NCI-H510A (cell line): ENCODE measurements at regions not wholly inside any gene's neighbourhood (a gene's known extent, or its start where the extent isn't known, plus 50 kb on each side); places are given as distances from the start of the nearest gene placed in this dataset.

Experiments used
- DNase-seq: peaks from one replicate; lab custom pipeline; 2025; lab: John Stamatoyannopoulos, UW

DNA sequence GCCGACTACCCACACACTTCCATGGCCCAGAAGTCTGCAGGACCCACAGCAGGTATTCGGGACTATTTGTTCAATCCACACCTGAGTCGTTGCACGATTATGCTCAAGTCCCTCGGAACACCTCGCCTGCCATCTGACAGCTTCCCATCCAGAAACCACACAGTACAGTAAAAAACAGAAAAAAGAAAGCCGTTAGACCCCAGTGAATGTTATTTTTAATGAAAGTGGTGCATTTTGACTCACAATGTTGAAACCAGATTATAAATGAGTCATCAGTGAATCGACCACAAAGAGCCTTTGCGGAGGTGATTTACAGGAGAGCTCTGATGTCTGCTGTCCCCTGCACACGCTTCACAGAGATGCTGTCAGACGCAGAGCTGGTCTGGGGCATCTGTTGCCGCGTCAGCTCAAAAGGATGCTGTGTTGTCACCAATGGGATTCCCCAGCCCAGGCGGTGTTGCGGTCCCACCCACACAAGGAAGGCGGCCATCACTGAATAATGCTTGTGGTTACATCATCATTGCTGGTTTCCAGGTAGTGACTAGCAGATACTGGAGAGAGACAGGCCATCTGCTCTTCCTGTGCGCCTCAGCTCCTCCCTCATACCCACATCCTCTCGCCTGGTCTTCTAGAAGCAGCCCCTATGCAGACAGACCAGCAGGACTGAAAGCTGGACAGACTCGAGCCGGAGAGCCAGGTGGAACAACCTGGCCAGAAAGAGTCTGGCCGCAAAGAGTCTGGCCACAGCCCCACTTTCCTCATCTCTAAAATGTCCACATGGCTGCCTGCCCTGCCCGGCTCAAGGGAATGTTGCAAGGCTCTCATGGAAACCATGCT lies 116.8 kb downstream of the TOMM20 start:
- no peak for DNase-seq

DNA sequence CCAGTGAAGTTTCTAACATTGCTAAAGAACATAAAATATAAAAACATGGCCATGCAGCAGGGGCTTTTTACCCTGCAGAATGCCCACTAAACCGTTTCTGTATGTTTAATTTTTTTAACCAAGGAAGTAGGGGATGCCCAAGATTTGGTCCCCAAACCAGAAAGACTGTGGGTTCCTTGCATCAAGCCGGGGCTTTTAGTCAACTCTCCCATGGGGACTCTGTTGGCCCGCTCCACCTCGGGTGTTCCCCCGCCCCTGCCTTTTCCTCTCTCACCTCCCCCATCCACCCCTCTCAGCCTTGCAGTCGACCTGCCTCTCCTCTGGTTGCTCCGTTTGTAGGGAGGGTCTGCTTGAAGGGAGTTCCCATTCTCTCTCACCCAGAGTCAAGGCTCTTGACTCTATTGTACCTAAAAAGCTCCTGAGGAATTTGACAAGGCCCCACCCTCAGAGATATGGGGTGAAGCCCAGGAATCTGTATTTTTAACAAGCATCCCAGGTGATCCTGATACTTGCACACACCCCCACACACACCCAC lies 117.5 kb downstream of the TOMM20 start:
- DNase-seq: no peak

DNA sequence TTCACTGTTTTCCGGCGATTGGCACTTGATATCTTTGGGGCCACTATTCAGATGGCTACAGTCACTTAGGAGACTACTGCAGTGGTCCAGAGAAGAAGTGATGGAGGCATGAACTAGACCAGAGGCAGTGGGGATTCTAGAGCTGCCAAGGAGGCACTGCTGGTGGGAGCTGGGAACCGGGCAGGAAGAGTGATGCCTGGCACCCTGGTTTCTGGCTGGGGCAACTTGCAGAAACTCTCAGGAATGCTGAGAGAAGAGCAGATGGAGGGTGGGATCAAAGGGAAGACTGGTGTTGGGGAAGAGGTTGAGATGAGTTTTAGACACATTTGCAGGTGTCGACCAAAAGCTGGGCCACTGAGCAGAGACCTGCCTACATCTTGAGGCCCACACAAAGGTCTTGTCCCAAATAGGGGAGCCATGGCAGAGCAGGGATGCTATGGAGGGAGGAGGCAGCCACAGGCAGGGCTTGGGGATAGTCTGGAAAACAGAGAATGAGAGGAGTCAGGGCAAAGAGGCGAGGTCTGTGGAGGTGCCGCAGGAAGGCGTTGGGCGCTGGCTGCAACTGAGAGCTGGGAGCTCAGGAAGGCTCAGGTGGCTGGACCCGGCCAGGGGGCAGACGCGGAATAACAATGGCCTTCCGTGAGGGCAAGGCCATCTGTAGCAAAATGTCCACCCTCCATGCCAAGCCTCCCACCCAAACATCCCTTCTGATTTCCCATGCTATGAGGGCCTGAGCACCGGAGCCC lies 118.9 kb downstream of the TOMM20 start:
- DNase-seq: no peak

DNA sequence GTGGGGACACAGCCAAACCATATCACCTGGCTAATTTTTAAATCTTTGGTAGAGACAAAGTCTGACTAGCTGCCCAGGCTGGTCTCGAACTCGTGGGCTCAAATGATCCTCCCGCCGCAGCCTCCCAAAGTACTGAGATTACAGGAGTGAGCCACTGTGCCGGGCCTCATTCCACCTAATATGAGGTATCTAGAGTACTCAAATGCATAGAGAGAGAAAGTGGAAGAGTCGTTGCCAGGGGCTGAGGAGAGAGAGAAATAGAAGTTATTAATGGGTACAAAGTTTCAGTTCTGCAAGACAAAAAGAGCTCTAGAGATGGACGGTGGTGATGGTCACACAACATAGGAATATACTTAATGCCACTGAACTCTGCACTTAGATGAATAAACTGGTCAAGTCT lies 119.6 kb downstream of the TOMM20 start:
- no peak for DNase-seq

DNA sequence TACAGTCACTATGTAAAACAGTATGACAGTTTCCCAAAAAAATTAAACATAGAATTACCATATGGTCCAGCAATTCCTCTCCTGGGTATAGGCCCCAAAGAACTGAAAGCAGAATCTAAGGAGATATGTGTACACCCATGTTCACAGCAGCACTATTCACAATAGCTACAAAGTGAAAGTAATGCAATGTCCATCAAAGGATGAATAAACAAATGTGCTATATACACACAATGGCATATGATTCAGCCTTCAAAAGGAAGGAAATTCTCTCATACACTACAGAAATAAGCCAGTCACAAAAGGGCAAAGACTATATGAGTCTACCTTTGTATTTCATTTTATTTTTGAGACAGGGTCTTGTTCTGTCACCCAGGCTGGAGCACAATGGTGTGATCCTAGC lies 120.4 kb downstream of the TOMM20 start:
- DNase-seq: no peak

DNA sequence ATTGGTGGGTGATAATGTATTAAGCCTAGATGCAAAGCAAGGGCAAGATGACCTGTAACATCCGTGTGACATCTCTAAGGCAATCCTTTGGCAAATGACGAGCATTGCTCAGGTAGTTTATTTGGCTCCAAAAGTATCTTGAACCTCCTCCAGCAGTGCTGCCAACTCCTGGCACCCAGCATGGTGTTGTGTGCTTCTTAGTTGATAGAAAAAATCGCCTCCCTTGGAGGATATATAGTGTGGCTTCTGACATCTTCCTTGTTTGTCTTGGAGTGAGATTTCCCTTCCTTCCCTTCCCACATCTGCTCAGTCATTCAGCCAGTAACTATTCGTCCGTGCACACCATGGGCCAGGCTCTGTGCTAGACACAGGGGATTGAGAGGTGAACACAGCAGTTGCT lies 121.8 kb downstream of the TOMM20 start:
- no peak for DNase-seq

DNA sequence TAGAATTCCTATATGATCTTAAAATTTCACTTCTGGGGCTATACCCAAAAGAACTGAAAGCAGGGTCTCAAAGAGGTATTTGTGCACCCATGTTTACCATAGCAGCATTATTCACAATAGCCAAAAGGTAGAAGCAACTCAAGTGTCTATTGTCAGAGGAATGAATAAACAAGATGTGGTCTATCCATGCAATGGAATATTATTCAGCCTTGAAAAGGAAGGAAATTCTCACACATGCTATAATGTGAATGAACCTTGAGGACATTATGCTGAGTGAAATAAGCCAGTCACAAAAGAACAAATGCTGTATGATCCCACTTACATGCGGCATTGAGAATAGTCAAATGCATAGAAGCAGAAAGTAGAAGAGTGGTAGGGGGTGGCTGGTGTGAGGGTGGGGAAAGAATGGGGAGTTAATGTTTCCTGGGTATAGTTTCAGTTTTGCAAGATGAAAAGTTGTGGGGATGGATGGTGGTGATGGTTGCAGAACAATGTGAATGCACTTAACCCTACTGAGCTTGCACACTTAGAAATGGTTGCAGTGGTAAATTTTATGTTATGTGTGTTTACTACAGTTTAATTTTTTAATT lies 122.4 kb downstream of the TOMM20 start:
- DNase-seq: no peak

DNA sequence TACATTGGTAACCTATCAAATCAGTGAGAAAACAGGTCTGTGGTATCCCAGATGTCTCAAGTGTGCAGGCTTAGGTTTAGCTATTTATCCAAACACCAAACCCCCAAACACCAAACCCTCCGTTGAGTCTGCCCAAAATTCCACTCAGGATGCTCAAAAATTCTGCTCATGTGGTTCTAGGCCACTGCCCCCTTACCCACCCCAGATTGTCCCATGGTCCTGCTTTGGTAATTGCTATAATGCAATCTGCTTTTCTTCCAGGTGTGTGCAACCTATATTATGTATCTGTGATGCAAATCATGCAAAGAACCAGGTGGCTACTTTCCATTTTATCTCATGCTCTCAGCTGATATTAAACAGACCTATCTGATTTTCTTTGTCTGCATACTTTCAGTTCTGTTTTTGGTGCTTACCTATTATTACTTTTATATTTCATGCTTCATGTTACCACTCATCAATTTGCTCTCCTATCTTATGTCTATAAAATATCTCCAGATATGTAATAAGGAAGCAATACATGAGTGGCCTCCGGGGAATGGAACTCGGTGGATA lies 123.7 kb downstream of the TOMM20 start:
- DNase-seq: no peak

DNA sequence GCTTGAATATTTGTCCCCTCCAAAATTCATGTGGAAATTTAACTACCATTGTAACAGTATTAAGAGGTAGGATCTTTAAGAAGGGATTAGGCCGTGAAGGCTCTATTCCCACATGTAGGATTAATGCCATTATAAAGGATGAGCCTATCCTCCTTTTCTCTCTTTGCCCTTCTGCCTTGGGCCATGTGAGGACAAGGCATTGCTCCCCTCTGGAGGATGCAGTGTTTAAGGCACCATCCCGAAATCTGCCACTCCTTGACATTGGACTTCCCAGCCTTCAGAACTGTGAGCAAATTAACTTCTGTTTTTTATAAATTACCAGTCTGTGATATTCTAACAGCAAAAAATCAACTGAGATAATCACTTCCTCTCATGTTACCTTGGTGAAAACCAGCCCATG lies 124.4 kb downstream of the TOMM20 start:
- no peak for DNase-seq

DNA sequence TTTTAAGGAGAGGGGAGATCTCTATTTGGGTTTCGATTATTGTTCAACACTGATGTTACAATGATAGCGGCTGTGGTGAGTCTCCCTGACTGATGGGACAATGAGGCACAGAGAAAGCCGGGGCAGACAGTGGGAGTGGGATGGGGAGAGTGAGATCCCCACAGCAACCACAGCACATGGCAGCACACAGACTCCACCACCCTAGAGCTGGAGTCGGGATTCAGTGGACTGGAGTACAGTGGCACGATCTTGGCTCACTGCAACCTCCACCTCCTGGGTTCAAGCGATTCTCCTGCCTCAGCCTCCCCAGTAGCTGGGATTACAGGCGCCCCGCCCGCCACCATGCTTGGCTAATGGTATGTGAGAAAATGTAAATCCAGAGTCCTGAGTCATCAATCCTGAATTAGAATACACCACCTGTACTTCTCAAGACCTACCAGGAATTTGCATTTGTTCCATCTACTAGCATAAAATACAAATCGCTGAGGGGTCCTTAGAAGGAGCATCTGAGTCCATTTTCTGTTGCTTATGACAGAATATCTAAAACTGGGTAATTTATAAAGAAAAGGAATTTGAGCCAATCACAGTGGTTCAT lies 125.8 kb downstream of the TOMM20 start:
- DNase-seq: no peak

DNA sequence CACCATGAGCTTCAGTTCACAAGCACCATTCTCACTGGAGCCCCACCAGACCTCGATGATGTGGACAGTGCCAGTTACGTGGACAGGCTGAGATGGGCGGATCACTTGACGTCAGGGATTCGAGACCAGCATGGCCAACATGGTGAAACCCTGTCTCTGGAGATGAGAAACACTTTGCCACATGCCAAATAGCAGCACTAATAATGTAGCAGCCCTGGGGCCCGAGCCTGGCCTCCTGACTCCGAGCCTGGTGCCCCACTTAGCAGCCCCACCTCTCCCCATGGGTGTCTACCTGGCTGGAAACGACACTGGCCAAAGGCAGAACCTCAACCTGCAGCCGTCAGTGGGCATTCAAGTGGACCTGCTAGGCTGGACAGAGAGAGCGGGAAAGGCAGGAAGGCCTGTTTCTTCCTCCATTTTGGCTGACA lies 129.1 kb downstream of the TOMM20 start:
- no peak for DNase-seq

DNA sequence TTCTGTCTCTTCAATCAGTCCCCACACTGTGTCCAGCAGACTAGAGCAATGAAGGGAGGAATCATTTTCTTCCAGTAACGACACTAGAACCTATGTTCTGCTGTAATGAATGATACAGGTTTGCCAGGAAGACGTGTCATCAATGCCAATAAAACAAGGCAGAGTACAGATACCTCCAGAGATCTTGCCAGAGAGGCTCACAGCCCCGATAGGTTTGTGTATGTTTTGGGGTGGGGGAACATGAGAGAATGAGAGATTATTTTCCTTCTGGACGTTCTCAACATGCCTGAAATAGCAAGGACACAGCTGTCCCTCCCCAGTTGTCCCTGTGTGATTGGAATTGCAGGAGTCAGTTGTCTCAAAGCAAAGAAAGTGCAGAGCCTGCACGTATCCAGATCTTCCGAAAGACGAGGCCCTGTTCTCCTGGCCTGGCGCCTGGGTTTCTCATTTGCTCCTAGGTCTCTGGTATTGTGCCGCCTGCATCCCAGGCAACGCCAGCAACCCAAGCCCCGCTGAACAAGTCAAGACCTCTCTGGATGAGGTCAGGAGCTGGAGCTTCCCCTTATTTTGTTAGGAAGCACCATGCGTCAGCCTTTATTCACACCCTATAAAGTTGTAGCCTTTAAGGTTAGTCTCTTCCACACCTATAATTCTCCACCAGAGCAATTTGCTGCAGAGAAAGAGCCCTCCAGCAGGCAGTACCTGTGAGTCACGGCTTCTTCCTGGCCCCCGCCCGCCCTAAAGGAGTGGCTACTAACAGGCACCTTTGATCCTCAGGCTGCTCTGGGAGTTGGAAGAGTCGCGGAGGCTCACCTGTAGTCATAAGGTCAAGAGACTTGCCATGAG lies 130.5 kb downstream of the TOMM20 start:
- no peak for DNase-seq

DNA sequence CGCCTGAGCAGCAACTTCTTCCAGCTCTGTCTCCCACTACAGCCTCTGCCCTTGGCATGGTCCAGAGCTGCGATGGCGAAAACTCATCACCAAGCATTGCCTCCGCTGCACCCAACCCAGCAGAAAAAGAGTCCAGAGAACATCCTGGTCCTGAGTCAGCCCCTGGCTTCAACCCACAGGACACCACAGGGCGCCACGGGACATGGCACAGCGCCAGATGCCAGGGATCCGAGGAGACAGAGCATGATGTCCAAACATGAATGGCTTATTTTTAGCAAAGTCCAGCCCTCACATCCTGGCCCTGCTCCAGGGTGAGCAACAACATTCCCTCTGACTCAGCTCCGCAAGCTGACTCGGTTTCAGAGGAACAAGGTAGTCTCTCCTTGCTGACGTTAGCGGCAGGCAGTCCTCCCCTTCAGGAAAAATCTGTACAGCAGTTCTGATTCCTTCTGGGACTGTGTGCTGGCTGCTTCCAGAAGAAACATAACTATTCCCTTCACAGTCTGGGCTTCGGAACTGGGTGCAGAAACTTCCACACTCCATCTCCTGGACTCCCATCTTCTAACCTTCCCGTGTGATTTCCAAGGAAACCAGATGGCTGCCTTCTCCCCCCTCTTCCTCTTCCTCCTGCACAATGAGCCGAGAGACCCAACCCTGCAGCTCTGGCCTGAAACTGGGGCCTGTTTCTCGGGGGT lies 131.3 kb downstream of the TOMM20 start:
- DNase-seq: peak; percentile 48

DNA sequence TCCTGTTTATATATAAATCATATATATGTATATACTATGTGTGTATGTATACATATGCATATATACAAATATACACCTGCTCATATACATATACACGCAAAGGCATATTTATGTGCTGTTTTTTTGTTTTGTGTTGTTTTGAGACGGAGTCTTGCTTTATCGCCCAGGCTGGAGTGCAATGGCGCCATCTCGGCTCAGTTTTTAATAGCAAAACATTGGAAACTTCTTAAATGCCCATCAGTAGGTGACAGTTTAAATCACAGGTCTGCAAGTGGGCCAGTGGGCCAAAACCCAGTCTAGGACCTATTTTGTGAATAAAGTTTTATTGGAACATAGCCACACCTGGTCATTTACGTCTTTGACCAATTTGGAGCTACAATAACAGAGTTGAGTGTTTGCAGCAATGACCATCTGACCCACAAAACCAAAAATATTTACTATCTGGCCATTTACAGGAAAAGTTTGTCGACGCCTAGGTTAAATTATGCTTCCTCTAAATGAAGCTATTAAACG lies 132.3 kb downstream of the TOMM20 start:
- DNase-seq: no peak

DNA sequence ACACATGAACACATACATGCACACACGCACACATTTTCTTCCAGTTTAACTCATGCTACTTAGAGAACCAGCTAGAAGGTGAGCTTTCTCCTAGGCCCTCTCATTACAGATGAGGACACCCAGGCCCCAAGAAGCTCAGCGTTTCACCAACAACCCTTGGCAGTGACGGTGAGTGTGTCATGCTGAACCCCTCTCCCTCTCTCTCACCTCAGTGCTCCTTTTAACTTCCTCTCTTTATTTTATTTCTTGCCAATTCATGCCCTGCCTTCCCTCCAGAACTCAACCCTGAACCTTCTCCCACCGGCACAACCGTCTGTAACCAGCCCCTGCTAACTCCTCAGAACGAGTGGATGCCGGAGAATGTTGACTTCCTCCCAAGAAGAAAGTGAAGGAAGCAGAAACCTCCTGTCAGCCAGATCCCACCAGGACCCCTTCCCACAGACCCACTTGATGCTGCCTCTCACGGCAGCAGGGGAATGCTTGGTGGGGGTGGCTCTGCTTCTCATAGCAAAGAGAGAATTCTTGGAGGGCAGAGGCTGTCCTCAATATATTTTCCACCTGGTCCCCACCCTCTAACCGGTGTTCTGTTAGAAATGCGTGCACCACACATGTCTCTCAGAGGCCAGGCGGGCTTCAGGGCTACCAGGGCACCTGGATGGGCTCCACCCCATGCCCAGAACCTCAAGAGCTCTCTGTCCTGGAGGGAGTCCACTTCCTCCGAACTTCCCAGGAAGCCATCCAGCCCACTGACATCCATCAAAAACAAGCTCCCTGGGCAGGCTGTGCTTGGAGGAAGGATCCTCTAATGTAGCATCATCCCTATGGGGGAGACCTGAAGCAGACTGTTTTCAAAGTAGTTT lies 134.0 kb downstream of the TOMM20 start:
- DNase-seq: no peak

DNA sequence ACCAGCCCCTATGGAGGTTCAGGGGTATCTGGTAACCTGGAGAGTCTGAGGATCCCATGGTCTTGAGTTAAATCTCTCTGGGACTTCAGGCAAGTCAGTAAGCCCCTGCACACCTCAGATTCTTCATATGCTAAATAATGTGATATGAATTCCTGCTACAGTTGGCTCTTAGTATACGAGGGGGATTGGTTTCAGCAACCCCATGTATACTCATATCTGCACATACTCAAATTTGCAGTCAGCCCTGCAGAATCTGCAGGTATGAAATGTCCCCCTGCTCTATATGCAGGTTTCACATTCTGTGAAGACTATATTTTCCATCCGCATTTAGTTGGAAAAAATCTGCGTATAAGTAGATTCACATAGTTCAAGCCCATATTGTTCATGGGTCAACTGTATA lies 136.6 kb downstream of the TOMM20 start:
- no peak for DNase-seq

DNA sequence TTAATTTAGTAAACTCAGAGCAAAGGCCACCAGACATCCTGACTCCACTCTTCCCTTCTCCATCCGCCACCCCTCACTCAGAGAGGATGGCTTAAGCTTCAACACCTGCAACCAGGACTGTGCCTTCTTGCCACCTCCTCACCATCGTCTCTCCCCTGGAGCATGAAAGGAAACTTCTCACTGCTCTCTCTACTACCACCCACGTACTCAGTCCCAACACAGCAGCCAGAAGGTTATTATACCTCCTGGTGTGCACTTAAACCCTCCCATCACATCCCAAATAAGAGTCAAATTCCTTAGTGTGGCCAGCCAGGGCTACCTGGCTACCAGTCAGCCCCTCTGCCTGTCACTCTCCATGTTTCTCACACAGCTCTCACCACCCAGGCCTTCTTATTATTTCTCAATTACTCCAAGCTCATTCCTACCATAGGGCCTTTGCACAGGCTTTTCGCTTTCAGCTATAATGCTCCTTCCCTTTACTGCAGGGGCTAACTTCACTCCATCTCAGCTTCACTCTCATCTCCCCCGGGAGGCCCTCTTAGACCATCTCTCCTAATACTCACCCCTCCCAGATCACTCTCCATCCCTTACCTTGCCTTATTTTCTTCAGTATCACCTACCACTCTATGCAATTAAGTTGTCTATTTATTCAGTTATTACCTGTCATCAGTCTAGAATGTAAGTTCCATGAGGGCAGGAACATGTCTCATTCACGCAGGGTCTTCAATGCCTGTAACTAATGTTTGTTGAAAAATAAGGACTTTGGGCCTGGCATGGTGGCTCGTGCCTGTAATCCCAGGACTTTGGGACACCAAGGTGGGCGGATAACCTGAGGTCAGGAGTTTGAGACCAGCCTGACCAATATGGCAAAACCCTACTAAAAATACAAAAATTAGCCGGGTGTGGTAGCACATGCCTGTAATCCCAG lies 137.5 kb downstream of the TOMM20 start:
- DNase-seq: no peak

DNA sequence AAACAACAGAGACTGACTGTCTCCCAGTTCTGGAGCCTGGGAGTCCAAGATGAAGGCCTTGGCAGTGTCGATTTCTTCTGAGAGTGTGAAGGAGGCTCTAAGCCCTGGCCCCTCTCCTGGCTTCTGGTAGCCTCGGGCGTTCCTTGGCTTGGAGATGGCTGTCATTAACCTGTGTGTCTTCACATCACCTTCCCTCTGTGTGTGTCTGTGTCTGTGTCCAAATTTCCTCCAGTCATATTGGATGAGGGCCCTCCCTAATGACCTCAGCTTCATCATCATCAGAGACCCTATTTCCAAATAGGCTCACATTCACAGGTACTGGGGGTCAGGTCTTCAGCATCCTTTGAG lies 138.3 kb downstream of the TOMM20 start:
- DNase-seq: no peak
